PC-3 (cell line): ENCODE measurements at regions not wholly inside any gene's neighbourhood (a gene's known extent, or its start where the extent isn't known, plus 50 kb on each side); places are given as distances from the start of the nearest gene placed in this dataset.

Experiments used
- ATAC-seq: fragments of 200-7000 bp; cut with Tn5 transposase; 2 replicates; pipeline ENCODE4 v1.9.1; 2020; ENCODE audit warnings: mild to moderate bottlenecking, moderate library complexity
- BruUV-seq: library from RNA; stranded (reverse); fragments of 400-500 nt; replicated peaks from 2 replicates; lab custom pipeline; 2021; lab: Mats Ljungman, UMichigan
- CTCF ChIA-PET: fragments of 300-600 bp; sonication (Branson Sonifier 250); formaldehyde crosslinking; loops from one replicate; lab custom pipeline; 2022; ENCODE audit warnings: antibody characterized with exemption; lab: Charles Lee
- POLR2A ChIA-PET: fragments of 300-600 bp; sonication (Branson Sonifier 250); formaldehyde crosslinking; loops from one replicate; lab custom pipeline; 2022; ENCODE audit warnings: antibody characterized with exemption; ENCODE audit not compliant: unreplicated experiment; lab: Charles Lee
- DNase-seq: peaks from one replicate; pipeline ENCODE4 v3.0.0-alpha.2; 2015
- H2AFZ ChIP-seq: fragments of 300-600 bp; sonication (generic); 2 replicates; pipeline ENCODE4 v1.6.0; 2016; ENCODE audit warnings: antibody characterized with exemption, low read length
- H3F3A ChIP-seq: fragments of 300-600 bp; sonication (generic); one replicate; pipeline ENCODE4 v1.6.0; 2017; ENCODE audit warnings: antibody characterized with exemption, low read length, control low read depth, mild to moderate bottlenecking; ENCODE audit not compliant: unreplicated experiment
- H3K27ac ChIP-seq: fragments of 300-600 bp; sonication (generic); 2 replicates; pipeline ENCODE4 v1.5.1; 2016; ENCODE audit warnings: mild to moderate bottlenecking, low read length
- H3K27me3 ChIP-seq: fragments of 300-600 bp; sonication (generic); 2 replicates; pipeline ENCODE4 v1.6.1; 2016; ENCODE audit warnings: low read length, mixed read lengths
- H3K36me3 ChIP-seq: fragments of 300-600 bp; sonication (generic); 2 replicates; pipeline ENCODE4 v1.6.1; 2016; ENCODE audit warnings: low read depth, mixed run types, low read length, mixed read lengths
- H3K4me1 ChIP-seq: fragments of 300-600 bp; sonication (generic); 2 replicates; pipeline ENCODE4 v1.5.1; 2016; ENCODE audit warnings: low read length; ENCODE audit not compliant: insufficient read depth
- H3K4me2 ChIP-seq: fragments of 300-600 bp; sonication (generic); 2 replicates; pipeline ENCODE4 v1.6.0; 2016; ENCODE audit warnings: low read length
- H3K4me3 ChIP-seq: fragments of 300-600 bp; sonication (generic); 2 replicates; pipeline ENCODE4 v1.5.1; 2016; ENCODE audit warnings: mild to moderate bottlenecking, low read length, mixed read lengths
- H3K79me2 ChIP-seq: fragments of 300-600 bp; sonication (generic); 2 replicates; pipeline ENCODE4 v1.6.1; 2017; ENCODE audit warnings: low read length, mixed read lengths
- H3K9ac ChIP-seq: fragments of 300-600 bp; sonication (generic); 2 replicates; pipeline ENCODE4 v1.6.0; 2016; ENCODE audit warnings: mild to moderate bottlenecking, low read length
- H3K9me2 ChIP-seq: fragments of 300-600 bp; sonication (generic); replicated peaks from 2 replicates; pipeline ENCODE4 v1.6.1; 2016; ENCODE audit warnings: mixed run types, low read length, mixed read lengths
- H3K9me3 ChIP-seq: fragments of 300-600 bp; sonication (generic); 2 replicates; pipeline ENCODE4 v1.6.1; 2016; ENCODE audit warnings: low read length, mixed read lengths
- H4K20me1 ChIP-seq: fragments of 300-600 bp; sonication (generic); 2 replicates; pipeline ENCODE4 v1.6.1; 2016; ENCODE audit warnings: low read length, mixed read lengths
- CTCF ChIP-seq: fragments of 300-600 bp; sonication (generic); conservative IDR thresholded peaks from 2 replicates; pipeline ENCODE4 v1.5.1; 2017; ENCODE audit warnings: antibody characterized with exemption, low read depth, mild to moderate bottlenecking, low read length
- EZH2 ChIP-seq: fragments of 300-600 bp; sonication (generic); IDR thresholded peaks from one replicate; pipeline ENCODE4 v1.6.1; 2017; ENCODE audit warnings: antibody characterized with exemption, mild to moderate bottlenecking, low read length; ENCODE audit not compliant: unreplicated experiment
- EZH2phosphoT487 ChIP-seq: fragments of 300-600 bp; sonication (generic); IDR thresholded peaks from 2 replicates; pipeline ENCODE4 v1.6.1; 2018; ENCODE audit warnings: mild to moderate bottlenecking, antibody characterized with exemption, low read length, borderline replicate concordance
- intact Hi-C: fragments of 100-400 bp; cut with micrococcal nuclease; formaldehyde crosslinking; loops from 2 replicates; pipeline ENCODE4 v1.9.0; 2023

GRCh38 chr4:159684061-159684460 is 581.2 kb downstream of the RAPGEF2 start:
- H3K27me3 ChIP-seq, result no peaks in the 10 kb centered on the region
- no peaks in the 10 kb centered on the region for H3K9me2 ChIP-seq
- H3K4me2 ChIP-seq, result no peak overlapping the region
- ChIA-PET POLR2A (no interaction called here), CTCF (no interaction called here)
- no peaks in the 10 kb centered on the region for H3K36me3 ChIP-seq
- ATAC-seq, result no peak
- no peak overlapping the region for H2AFZ ChIP-seq
- H3K79me2 ChIP-seq, result no peaks in the 10 kb centered on the region
- H3K4me3 ChIP-seq, result no peak overlapping the region
- no peaks in the 10 kb centered on the region for H3F3A ChIP-seq
- H3K9ac ChIP-seq, result no peak overlapping the region
- no peak for TF ChIP-seq EZH2
- no peak for TF ChIP-seq EZH2phosphoT487
- TF ChIP-seq CTCF, result no peak
- H3K9me3 ChIP-seq, result no peaks in the 10 kb centered on the region
- intact Hi-C loops, result no loop called here
- no peak for DNase-seq
- no peak overlapping the region for H3K27ac ChIP-seq
- H4K20me1 ChIP-seq, result no peaks in the 10 kb centered on the region
- BruUV-seq, result no TSS peak
- no peaks in the 10 kb centered on the region for H3K4me1 ChIP-seq

GRCh38 chr4:159685340-159686092 is 582.6 kb downstream of the RAPGEF2 start:
- Histone ChIP-seq H3K9ac (no peak overlapping the region), H3K4me1 (no peaks in the 10 kb centered on the region), H3F3A (no peaks in the 10 kb centered on the region), H2AFZ (no peak overlapping the region), H3K79me2 (no peaks in the 10 kb centered on the region), H3K4me2 (no peak overlapping the region), H3K4me3 (no peak overlapping the region), H3K27ac (no peak overlapping the region), H4K20me1 (no peaks in the 10 kb centered on the region), H3K27me3 (no peaks in the 10 kb centered on the region), H3K9me3 (no peaks in the 10 kb centered on the region), H3K9me2 (no peaks in the 10 kb centered on the region), H3K36me3 (no peaks in the 10 kb centered on the region)
- TF ChIP-seq CTCF (no peak), EZH2 (no peak), EZH2phosphoT487 (no peak)
- ChIA-PET CTCF (no interaction called here), POLR2A (no interaction called here)
- BruUV-seq, result no TSS peak
- DNase-seq (no peak), ATAC-seq (no peak)
- intact Hi-C loops, result no loop called here

GRCh38 chr4:159689526-159689925 is 586.6 kb downstream of the RAPGEF2 start:
- H3K4me3 ChIP-seq, result no peak overlapping the region
- POLR2A ChIA-PET, result no interaction called here
- no peaks in the 10 kb centered on the region for H4K20me1 ChIP-seq
- H3K9me3 ChIP-seq, result no peaks in the 10 kb centered on the region
- H3K79me2 ChIP-seq, result no peaks in the 10 kb centered on the region
- TF ChIP-seq CTCF (no peak), EZH2 (no peak), EZH2phosphoT487 (no peak)
- BruUV-seq, result no TSS peak
- no peak overlapping the region for H3K9ac ChIP-seq
- H3K36me3 ChIP-seq, result no peaks in the 10 kb centered on the region
- no peaks in the 10 kb centered on the region for H3K4me1 ChIP-seq
- no peak overlapping the region for H3K4me2 ChIP-seq
- CTCF ChIA-PET, result no interaction called here
- H3F3A ChIP-seq, result no peaks in the 10 kb centered on the region
- H2AFZ ChIP-seq, result no peak overlapping the region
- intact Hi-C loops, result no loop called here
- no peak for DNase-seq
- H3K27me3 ChIP-seq, result no peaks in the 10 kb centered on the region
- no peak for ATAC-seq
- H3K27ac ChIP-seq, result no peak overlapping the region
- no peaks in the 10 kb centered on the region for H3K9me2 ChIP-seq
